ENCODE measurements at regions not wholly inside any gene's neighbourhood (a gene's known extent, or its start where the extent isn't known, plus 50 kb on each side); places are given as distances from the start of the nearest gene placed in this dataset.

GRCh38 chr17:77454242-77455095 is 313.7 kb downstream of the SEC14L1 start:
- H3K4me3 Mint-ChIP-seq (ENCODE audit: unreplicated experiment), result peak overlapping the region; percentile 67
- no peak for DNase-seq (ENCODE audit: low spot score)
- peak overlapping the region; percentile 82 for H3K27ac Mint-ChIP-seq (ENCODE audit: unreplicated experiment)
- peaks cover 4% of the 10 kb centered on the region for H3K36me3 Mint-ChIP-seq (ENCODE audit: low read depth, unreplicated experiment)
- no peak for TF ChIP-seq CTCF (IDR thresholded peaks at IDR 0.05; ENCODE audit: unreplicated experiment)
- peaks cover 36% of the 10 kb centered on the region for H3K27me3 Mint-ChIP-seq (ENCODE audit: unreplicated experiment)
- H3K9me3 Mint-ChIP-seq (ENCODE audit: unreplicated experiment), result no peaks in the 10 kb centered on the region
- peaks cover 72% of the 10 kb centered on the region for H3K4me1 Mint-ChIP-seq (ENCODE audit: unreplicated experiment)

GRCh38 chr17:77455111-77455890 is 314.5 kb downstream of the SEC14L1 start:
- Mint-ChIP-seq H3K4me3 (ENCODE audit: unreplicated experiment) (peak overlapping the region; percentile 67), H3K9me3 (ENCODE audit: unreplicated experiment) (no peaks in the 10 kb centered on the region), H3K27me3 (ENCODE audit: unreplicated experiment) (peaks cover 34% of the 10 kb centered on the region), H3K4me1 (ENCODE audit: unreplicated experiment) (peaks cover 71% of the 10 kb centered on the region), H3K27ac (ENCODE audit: unreplicated experiment) (peak overlapping the region; percentile 78), H3K36me3 (ENCODE audit: low read depth, unreplicated experiment) (peaks cover 4% of the 10 kb centered on the region)
- no peak for TF ChIP-seq CTCF (IDR thresholded peaks at IDR 0.05; ENCODE audit: unreplicated experiment)
- DNase-seq (ENCODE audit: low spot score), result no peak

- H3K4me1 Mint-ChIP-seq (ENCODE audit: unreplicated experiment), result peaks cover 72% of the 10 kb centered on the region
- no peak for TF ChIP-seq CTCF (IDR thresholded peaks at IDR 0.05; ENCODE audit: unreplicated experiment)
- H3K27me3 Mint-ChIP-seq (ENCODE audit: unreplicated experiment), result peaks cover 32% of the 10 kb centered on the region
- H3K27ac Mint-ChIP-seq (ENCODE audit: unreplicated experiment), result peak overlapping the region; percentile 62
- DNase-seq (ENCODE audit: low spot score), result no peak
- H3K36me3 Mint-ChIP-seq (ENCODE audit: low read depth, unreplicated experiment), result peaks cover 4% of the 10 kb centered on the region
- peak overlapping the region; percentile 67 for H3K4me3 Mint-ChIP-seq (ENCODE audit: unreplicated experiment)
- H3K9me3 Mint-ChIP-seq (ENCODE audit: unreplicated experiment), result no peaks in the 10 kb centered on the region
Observed at GRCh38 chr17:77455891-77456260, 315.1 kb downstream of the SEC14L1 start.

GRCh38 chr17:77456271-77456950 is 315.6 kb downstream of the SEC14L1 start:
- H3K4me1 Mint-ChIP-seq (ENCODE audit: unreplicated experiment), result peaks cover 75% of the 10 kb centered on the region
- no peak overlapping the region for H3K4me3 Mint-ChIP-seq (ENCODE audit: unreplicated experiment)
- peaks cover 31% of the 10 kb centered on the region for H3K27me3 Mint-ChIP-seq (ENCODE audit: unreplicated experiment)
- no peak for DNase-seq (ENCODE audit: low spot score)
- no peaks in the 10 kb centered on the region for H3K9me3 Mint-ChIP-seq (ENCODE audit: unreplicated experiment)
- no peak overlapping the region for H3K27ac Mint-ChIP-seq (ENCODE audit: unreplicated experiment)
- H3K36me3 Mint-ChIP-seq (ENCODE audit: low read depth, unreplicated experiment), result peaks cover 4% of the 10 kb centered on the region
- TF ChIP-seq CTCF (IDR thresholded peaks at IDR 0.05; ENCODE audit: unreplicated experiment), result no peak
